ENCODE measurements at regions not wholly inside any gene's neighbourhood (a gene's known extent, or its start where the extent isn't known, plus 50 kb on each side); places are given as distances from the start of the nearest gene placed in this dataset.

- RAD21 ChIA-PET (ENCODE audit: unreplicated experiment), result no interaction called here
- no peak overlapping the region for H3K9ac ChIP-seq (ENCODE audit: control insufficient read depth, insufficient read depth, low read length)
- WGBS (ENCODE audit: insufficient coverage, insufficient replicate concordance, low lambda C conversion rate, missing lambda C conversion rate), result 41% methylated on average over 7 of the region's 7 CpGs
- no peaks in the 10 kb centered on the region for H3K9me3 ChIP-seq (replicated peaks; ENCODE audit: control insufficient read depth, insufficient read depth, low read length)
- CTCF ChIA-PET, result no interaction called here
- H3K4me3 ChIP-seq, result no peak overlapping the region
- in situ Hi-C loops (cut with MboI), result no loop called here
- H4K20me1 ChIP-seq (ENCODE audit: control insufficient read depth, insufficient read depth), result no peaks in the 10 kb centered on the region
- H3K4me1 ChIP-seq (ENCODE audit: control insufficient read depth, insufficient read depth, low read length), result no peaks in the 10 kb centered on the region
- H3K36me3 ChIP-seq (ENCODE audit: control insufficient read depth in 2 of 2, insufficient read depth in 2 of 2, low read length in 1 of 2), result no peaks in the 10 kb centered on the region
- no TSS peak for BruUV-seq (replicated peaks)
- POLR2A ChIA-PET, result no interaction called here
- no peak overlapping the region for H3K27ac ChIP-seq (ENCODE audit: control insufficient read depth, insufficient read depth)
- intact Hi-C loops (cut with micrococcal nuclease; ENCODE audit: unreplicated experiment), result no loop called here
- ATAC-seq (no peak), DNase-seq (ENCODE audit: low read depth, low spot score) (no peak), FAIRE-seq (no peak)
- H2AFZ ChIP-seq (ENCODE audit: control insufficient read depth, low read depth, low read length), result no peak overlapping the region
- H3K4me2 ChIP-seq (ENCODE audit: control insufficient read depth, insufficient read depth), result no peak overlapping the region
- no peaks in the 10 kb centered on the region for H3K79me2 ChIP-seq (ENCODE audit: control insufficient read depth, insufficient read depth, low read length)
- no peak for TF ChIP-seq SMARCA5 (IDR thresholded peaks at IDR 0.05)
- peak; percentile 7; the same call in 1 of the 2 replicates for TF ChIP-seq RUNX3 (IDR thresholded peaks at IDR 0.05; ENCODE audit: low read length)
- no peak for TF ChIP-seq POLR2AphosphoS5 (IDR thresholded peaks at IDR 0.05; ENCODE audit: low read length)
- no peaks in the 10 kb centered on the region for H3K27me3 ChIP-seq (replicated peaks in 1 of 2; ENCODE audit: control insufficient read depth in 2 of 2, insufficient read depth in 2 of 2, low read length in 1 of 2)
- SMC1A ChIA-PET (ENCODE audit: uncharacterized antibody, unreplicated experiment), result no interaction called here
These were observed 765.3 kb upstream of the GRIA3 start for GRCh38 chrX:122418758-122419157.

- ChIA-PET CTCF (no interaction called here), POLR2A (no interaction called here), SMC1A (ENCODE audit: uncharacterized antibody, unreplicated experiment) (no interaction called here), RAD21 (ENCODE audit: unreplicated experiment) (no interaction called here)
- TF ChIP-seq HDGF (IDR thresholded peaks at IDR 0.05) (no peak), CEBPZ (IDR thresholded peaks at IDR 0.05; ENCODE audit: low read depth, low read length) (no peak), KDM1A (IDR thresholded peaks at IDR 0.05; ENCODE audit: borderline replicate concordance) (no peak), ZBTB4 (CRISPR knock-in tag; IDR thresholded peaks at IDR 0.05) (no peak)
- intact Hi-C loops (cut with micrococcal nuclease; ENCODE audit: unreplicated experiment) (no loop called here), in situ Hi-C loops (cut with MboI) (no loop called here)
- WGBS (ENCODE audit: insufficient coverage, insufficient replicate concordance, low lambda C conversion rate, missing lambda C conversion rate), result 3% methylated on average over 5 of the region's 5 CpGs
- Histone ChIP-seq H3K79me2 (ENCODE audit: control insufficient read depth, insufficient read depth, low read length) (no peaks in the 10 kb centered on the region), H3K9ac (ENCODE audit: control insufficient read depth, insufficient read depth, low read length) (no peak overlapping the region), H3K4me3 (no peak overlapping the region), H3K27me3 (replicated peaks in 1 of 2; ENCODE audit: control insufficient read depth in 2 of 2, insufficient read depth in 2 of 2, low read length in 1 of 2) (no peaks in the 10 kb centered on the region), H3K9me3 (replicated peaks; ENCODE audit: control insufficient read depth, insufficient read depth, low read length) (no peaks in the 10 kb centered on the region), H3K4me2 (ENCODE audit: control insufficient read depth, insufficient read depth) (no peak overlapping the region), H3K4me1 (ENCODE audit: control insufficient read depth, insufficient read depth, low read length) (no peaks in the 10 kb centered on the region), H2AFZ (ENCODE audit: control insufficient read depth, low read depth, low read length) (no peak overlapping the region), H3K36me3 (ENCODE audit: control insufficient read depth in 2 of 2, insufficient read depth in 2 of 2, low read length in 1 of 2) (no peaks in the 10 kb centered on the region), H3K27ac (ENCODE audit: control insufficient read depth, insufficient read depth) (no peak overlapping the region), H4K20me1 (ENCODE audit: control insufficient read depth, insufficient read depth) (no peaks in the 10 kb centered on the region)
- FAIRE-seq, result no peak
- DNase-seq (ENCODE audit: low read depth, low spot score), result no peak
- no peak for ATAC-seq
- BruUV-seq (replicated peaks), result no TSS peak
These were observed 762.5 kb upstream of the GRIA3 start for GRCh38 chrX:122421434-122422121.

Data from GM12878 (cell line).